Thyroid gland (tissue), 4 donors: ENCODE measurements at regions not wholly inside any gene's neighbourhood (a gene's known extent, or its start where the extent isn't known, plus 50 kb on each side); places are given as distances from the start of the nearest gene placed in this dataset.

Experiments
- POLR2A ChIP-seq, 2 donors: fragments of 450-650 bp; IDR thresholded peaks; one replicate each; pipeline ENCODE4 v1.6.1; 2017; ENCODE audit warnings: antibody characterized with exemption in 2 of 2, mild to moderate bottlenecking in 2 of 2, moderate library complexity in 1 of 2
- TF ChIP-seq, protein P1 (sequence below), 6 experiments: fragments of 200-600 bp in 3 of 6; fragments of 450-650 bp in 3 of 6; sonication (generic) in 3 of 6; IDR thresholded peaks; one replicate each; pipeline ENCODE4 v1.5.1; 2016 to 2019; ENCODE audit warnings: antibody characterized with exemption in 6 of 6, mild to moderate bottlenecking in 2 of 6, inconsistent platforms in 1 of 6, moderate library complexity in 1 of 6

DNA sequence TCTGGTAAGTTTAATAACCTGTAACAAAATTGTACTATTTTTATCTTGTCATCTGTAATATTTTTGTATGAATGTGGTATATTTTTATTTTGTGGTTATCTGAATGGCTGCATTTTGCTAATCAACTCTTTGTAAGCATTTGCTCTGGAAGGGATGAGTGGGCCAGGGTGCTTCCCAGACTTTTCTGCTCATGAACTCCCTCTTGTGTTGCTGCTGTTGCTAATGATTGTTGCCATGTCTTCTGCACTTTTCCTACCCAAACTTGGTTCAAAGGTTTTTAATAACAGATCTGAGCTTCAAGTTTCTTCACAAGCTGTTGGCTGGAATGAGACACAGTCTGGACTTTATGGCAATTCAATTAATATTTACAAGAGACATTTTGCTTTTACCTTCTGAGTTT, 1005.7 kb downstream of the HACE1 start:
- TF ChIP-seq, protein P1, sequence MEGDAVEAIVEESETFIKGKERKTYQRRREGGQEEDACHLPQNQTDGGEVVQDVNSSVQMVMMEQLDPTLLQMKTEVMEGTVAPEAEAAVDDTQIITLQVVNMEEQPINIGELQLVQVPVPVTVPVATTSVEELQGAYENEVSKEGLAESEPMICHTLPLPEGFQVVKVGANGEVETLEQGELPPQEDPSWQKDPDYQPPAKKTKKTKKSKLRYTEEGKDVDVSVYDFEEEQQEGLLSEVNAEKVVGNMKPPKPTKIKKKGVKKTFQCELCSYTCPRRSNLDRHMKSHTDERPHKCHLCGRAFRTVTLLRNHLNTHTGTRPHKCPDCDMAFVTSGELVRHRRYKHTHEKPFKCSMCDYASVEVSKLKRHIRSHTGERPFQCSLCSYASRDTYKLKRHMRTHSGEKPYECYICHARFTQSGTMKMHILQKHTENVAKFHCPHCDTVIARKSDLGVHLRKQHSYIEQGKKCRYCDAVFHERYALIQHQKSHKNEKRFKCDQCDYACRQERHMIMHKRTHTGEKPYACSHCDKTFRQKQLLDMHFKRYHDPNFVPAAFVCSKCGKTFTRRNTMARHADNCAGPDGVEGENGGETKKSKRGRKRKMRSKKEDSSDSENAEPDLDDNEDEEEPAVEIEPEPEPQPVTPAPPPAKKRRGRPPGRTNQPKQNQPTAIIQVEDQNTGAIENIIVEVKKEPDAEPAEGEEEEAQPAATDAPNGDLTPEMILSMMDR (IDR thresholded peaks at IDR 0.05): no peak
- TF ChIP-seq POLR2A (IDR thresholded peaks at IDR 0.05): no peak
